ENCODE measurements at regions not wholly inside any gene's neighbourhood (a gene's known extent, or its start where the extent isn't known, plus 50 kb on each side); places are given as distances from the start of the nearest gene placed in this dataset.

DNA sequence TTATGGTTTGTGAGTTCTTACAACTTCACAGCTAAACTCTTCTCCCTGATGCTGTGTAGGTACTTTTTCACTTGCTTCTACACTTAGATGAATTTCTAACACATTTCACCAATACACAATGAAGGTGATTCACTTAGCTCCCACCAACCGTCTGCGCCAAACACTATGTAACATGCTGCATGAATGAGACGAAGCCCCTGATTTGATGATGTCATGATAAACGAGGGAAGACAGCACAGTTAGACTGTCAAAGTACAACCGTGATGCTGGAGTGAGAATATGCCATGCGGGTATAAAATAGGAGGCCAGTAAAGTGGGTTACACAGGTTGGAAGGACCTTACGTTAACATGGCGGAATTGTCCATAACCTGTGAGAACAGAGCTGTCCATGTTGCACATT, 100.8 kb downstream of the KCNA4 start:
- H3K27me3 ChIP-seq (ENCODE audit: control insufficient read depth, insufficient read depth, low read length) = no peaks in the 10 kb centered on the region
- H3K9me3 ChIP-seq (ENCODE audit: control insufficient read depth, insufficient read depth, low read depth, low read length) = no peaks in the 10 kb centered on the region
- in situ Hi-C loops (cut with HindIII; ENCODE audit: low pct_unique_long_range_greater_than_20kb, low sequenced_read_pairs) (no loop called here), intact Hi-C loops (cut with micrococcal nuclease; ENCODE audit: unreplicated experiment) (no loop called here)
- TF ChIP-seq POLR2AphosphoS5 (IDR thresholded peaks at IDR 0.05; ENCODE audit: low read depth, low read length) (no peak), SIN3A (IDR thresholded peaks at IDR 0.05; ENCODE audit: borderline replicate concordance, insufficient read depth, low read depth, low read length) (no peak), TCF7L2 (IDR thresholded peaks at IDR 0.05; ENCODE audit: low read depth, low read length) (no peak)
- TF ChIP-seq, protein P1, sequence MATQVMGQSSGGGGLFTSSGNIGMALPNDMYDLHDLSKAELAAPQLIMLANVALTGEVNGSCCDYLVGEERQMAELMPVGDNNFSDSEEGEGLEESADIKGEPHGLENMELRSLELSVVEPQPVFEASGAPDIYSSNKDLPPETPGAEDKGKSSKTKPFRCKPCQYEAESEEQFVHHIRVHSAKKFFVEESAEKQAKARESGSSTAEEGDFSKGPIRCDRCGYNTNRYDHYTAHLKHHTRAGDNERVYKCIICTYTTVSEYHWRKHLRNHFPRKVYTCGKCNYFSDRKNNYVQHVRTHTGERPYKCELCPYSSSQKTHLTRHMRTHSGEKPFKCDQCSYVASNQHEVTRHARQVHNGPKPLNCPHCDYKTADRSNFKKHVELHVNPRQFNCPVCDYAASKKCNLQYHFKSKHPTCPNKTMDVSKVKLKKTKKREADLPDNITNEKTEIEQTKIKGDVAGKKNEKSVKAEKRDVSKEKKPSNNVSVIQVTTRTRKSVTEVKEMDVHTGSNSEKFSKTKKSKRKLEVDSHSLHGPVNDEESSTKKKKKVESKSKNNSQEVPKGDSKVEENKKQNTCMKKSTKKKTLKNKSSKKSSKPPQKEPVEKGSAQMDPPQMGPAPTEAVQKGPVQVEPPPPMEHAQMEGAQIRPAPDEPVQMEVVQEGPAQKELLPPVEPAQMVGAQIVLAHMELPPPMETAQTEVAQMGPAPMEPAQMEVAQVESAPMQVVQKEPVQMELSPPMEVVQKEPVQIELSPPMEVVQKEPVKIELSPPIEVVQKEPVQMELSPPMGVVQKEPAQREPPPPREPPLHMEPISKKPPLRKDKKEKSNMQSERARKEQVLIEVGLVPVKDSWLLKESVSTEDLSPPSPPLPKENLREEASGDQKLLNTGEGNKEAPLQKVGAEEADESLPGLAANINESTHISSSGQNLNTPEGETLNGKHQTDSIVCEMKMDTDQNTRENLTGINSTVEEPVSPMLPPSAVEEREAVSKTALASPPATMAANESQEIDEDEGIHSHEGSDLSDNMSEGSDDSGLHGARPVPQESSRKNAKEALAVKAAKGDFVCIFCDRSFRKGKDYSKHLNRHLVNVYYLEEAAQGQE (IDR thresholded peaks at IDR 0.05; ENCODE audit: insufficient read depth in 1 of 2, low read depth in 2 of 2, low read length in 1 of 2) = no peak
- TF ChIP-seq, protein P2, sequence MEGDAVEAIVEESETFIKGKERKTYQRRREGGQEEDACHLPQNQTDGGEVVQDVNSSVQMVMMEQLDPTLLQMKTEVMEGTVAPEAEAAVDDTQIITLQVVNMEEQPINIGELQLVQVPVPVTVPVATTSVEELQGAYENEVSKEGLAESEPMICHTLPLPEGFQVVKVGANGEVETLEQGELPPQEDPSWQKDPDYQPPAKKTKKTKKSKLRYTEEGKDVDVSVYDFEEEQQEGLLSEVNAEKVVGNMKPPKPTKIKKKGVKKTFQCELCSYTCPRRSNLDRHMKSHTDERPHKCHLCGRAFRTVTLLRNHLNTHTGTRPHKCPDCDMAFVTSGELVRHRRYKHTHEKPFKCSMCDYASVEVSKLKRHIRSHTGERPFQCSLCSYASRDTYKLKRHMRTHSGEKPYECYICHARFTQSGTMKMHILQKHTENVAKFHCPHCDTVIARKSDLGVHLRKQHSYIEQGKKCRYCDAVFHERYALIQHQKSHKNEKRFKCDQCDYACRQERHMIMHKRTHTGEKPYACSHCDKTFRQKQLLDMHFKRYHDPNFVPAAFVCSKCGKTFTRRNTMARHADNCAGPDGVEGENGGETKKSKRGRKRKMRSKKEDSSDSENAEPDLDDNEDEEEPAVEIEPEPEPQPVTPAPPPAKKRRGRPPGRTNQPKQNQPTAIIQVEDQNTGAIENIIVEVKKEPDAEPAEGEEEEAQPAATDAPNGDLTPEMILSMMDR (IDR thresholded peaks at IDR 0.05) = no peak
- ATAC-seq (no peak), DNase-seq (ENCODE audit: low read depth, low spot score) (no peak)
- H3K4me1 ChIP-seq (ENCODE audit: control insufficient read depth, insufficient read depth, low read length) = no peaks in the 10 kb centered on the region
- H3K27ac ChIP-seq (ENCODE audit: low read length) = no peak overlapping the region
- no TSS peak for BruUV-seq (replicated peaks)
- POLR2A ChIA-PET = no interaction called here
- H3K36me3 ChIP-seq (ENCODE audit: control insufficient read depth, insufficient read depth, low read length) = no peaks in the 10 kb centered on the region
- CTCF ChIA-PET = no interaction called here
- no peak overlapping the region for H3K4me3 ChIP-seq (ENCODE audit: low read depth in 2 of 2, low read length in 2 of 2)

DNA sequence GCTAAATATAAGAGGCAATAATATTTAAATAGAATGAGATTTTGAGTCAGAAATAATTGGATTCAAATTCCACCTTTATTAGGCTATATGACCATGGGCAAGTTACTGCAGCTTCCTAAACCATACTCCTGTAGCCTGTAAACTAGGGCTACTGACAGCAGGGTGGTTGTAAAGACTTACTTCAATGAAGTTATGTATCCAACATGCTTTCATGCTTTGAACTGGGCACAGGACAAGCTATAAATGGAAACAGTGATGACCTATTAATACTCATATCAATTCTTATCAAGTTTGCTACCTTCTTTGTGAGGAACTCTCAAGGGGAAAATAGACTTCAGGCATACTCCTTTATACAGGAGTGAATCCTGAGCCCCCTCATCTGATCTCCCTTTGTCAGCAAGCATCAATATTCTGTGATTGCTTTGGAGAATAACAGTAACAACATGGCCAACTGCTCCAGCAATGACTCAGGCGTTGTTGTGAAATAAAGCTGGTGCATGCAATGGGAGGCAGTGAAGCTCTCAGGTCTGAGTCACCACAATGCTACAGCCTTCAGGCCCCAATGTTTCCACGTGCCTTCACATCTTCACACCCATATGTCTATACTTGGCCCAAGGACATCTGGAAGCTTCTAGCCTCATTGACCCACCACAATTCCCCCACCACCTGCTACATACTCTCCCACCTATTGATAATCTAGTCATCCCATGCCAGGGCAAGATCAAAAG, 102.5 kb downstream of the KCNA4 start:
- DNase-seq (ENCODE audit: low read depth, low spot score) (no peak), ATAC-seq (no peak)
- in situ Hi-C loops (cut with HindIII; ENCODE audit: low pct_unique_long_range_greater_than_20kb, low sequenced_read_pairs) (no loop called here), intact Hi-C loops (cut with micrococcal nuclease; ENCODE audit: unreplicated experiment) (no loop called here)
- CTCF ChIA-PET = no interaction called here
- H3K4me3 ChIP-seq (ENCODE audit: low read depth in 2 of 2, low read length in 2 of 2) = no peak overlapping the region
- H3K27ac ChIP-seq (ENCODE audit: low read length) = no peak overlapping the region
- no TSS peak for BruUV-seq (replicated peaks)
- POLR2A ChIA-PET = no interaction called here
- H3K4me1 ChIP-seq (ENCODE audit: control insufficient read depth, insufficient read depth, low read length) = no peaks in the 10 kb centered on the region
- TF ChIP-seq SIN3A (IDR thresholded peaks at IDR 0.05; ENCODE audit: borderline replicate concordance, insufficient read depth, low read depth, low read length) = no peak
- TF ChIP-seq TCF7L2 (IDR thresholded peaks at IDR 0.05; ENCODE audit: low read depth, low read length) = no peak
- TF ChIP-seq, protein P1 (IDR thresholded peaks at IDR 0.05; ENCODE audit: insufficient read depth in 1 of 2, low read depth in 2 of 2, low read length in 1 of 2) = no peak
- TF ChIP-seq, protein P2 (IDR thresholded peaks at IDR 0.05) = no peak
- TF ChIP-seq POLR2AphosphoS5 (IDR thresholded peaks at IDR 0.05; ENCODE audit: low read depth, low read length) = no peak
- H3K36me3 ChIP-seq (ENCODE audit: control insufficient read depth, insufficient read depth, low read length) = no peaks in the 10 kb centered on the region
- no peaks in the 10 kb centered on the region for H3K27me3 ChIP-seq (ENCODE audit: control insufficient read depth, insufficient read depth, low read length)
- H3K9me3 ChIP-seq (ENCODE audit: control insufficient read depth, insufficient read depth, low read depth, low read length) = no peaks in the 10 kb centered on the region
